BJ (cell line): ENCODE measurements at regions not wholly inside any gene's neighbourhood (a gene's known extent, or its start where the extent isn't known, plus 50 kb on each side); places are given as distances from the start of the nearest gene placed in this dataset.

Experiments used
- CTCF ChIA-PET: fragments of 350-600 bp; formaldehyde crosslinking; extraction: SDS; loops from one replicate; lab custom pipeline; 2021; ENCODE audit warnings: antibody characterized with exemption, inconsistent platforms; lab: Yijun Ruan, JAX
- POLR2A ChIA-PET: fragments of 300-600 bp; sonication (Branson Sonifier 250); formaldehyde crosslinking; extraction: SDS; loops from one replicate; lab custom pipeline; 2021; ENCODE audit warnings: antibody characterized with exemption; lab: Charles Lee
- DNase-seq: peaks from one replicate; pipeline ENCODE4 v3.0.0-alpha.2; 2011; ENCODE audit warnings: low read depth
- H3K27me3 ChIP-seq: 2 replicates; pipeline ENCODE4 v1.6.0; 2011; ENCODE audit warnings: low read length; ENCODE audit not compliant: control insufficient read depth, insufficient read depth
- H3K36me3 ChIP-seq: 2 replicates; pipeline ENCODE4 v1.5.1; 2011; ENCODE audit warnings: low read length; ENCODE audit not compliant: control insufficient read depth, insufficient read depth
- H3K4me3 ChIP-seq: 2 replicates; pipeline ENCODE4 v1.5.1; 2011; ENCODE audit warnings: low read depth, mild to moderate bottlenecking, control low read depth, low read length
- CTCF ChIP-seq: IDR thresholded peaks from 2 replicates; pipeline ENCODE4 v1.5.1; 2011; ENCODE audit warnings: low read depth, mild to moderate bottlenecking, control low read depth, inconsistent platforms, low read length, moderate library complexity; ENCODE audit not compliant: insufficient read depth

DNA sequence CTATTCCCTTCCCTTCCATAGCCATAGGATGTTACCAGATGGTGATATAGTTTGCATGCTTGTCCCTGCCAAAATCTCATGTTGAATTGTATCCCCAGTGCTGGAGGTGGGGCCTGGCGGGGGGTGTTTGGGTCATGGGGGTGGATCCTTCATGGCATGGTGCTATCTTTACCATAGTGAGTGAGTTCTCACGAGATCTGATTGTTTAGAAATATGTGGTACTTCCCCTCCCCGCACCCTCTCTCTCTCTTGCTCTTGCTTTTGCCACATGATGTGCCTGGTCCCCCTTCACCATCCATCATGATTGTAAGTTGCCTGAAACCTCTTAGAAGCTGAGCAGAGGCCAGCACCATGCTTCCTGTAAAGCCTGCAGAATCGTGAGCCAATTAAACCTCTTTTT lies 181.3 kb downstream of the CAND1 start:
- H3K4me3 ChIP-seq: no peak overlapping the region
- no peak for TF ChIP-seq CTCF
- no peaks in the 10 kb centered on the region for H3K36me3 ChIP-seq
- no peaks in the 10 kb centered on the region; the same call in 1 of the 2 replicates for H3K27me3 ChIP-seq
- DNase-seq: no peak
- ChIA-PET POLR2A (no interaction called here), CTCF (interaction anchor here (1.5 kb wide), 1 partner anchor 9 kb away, joined by 4 read pairs; no protein-coding TSS in a partner anchor)

DNA sequence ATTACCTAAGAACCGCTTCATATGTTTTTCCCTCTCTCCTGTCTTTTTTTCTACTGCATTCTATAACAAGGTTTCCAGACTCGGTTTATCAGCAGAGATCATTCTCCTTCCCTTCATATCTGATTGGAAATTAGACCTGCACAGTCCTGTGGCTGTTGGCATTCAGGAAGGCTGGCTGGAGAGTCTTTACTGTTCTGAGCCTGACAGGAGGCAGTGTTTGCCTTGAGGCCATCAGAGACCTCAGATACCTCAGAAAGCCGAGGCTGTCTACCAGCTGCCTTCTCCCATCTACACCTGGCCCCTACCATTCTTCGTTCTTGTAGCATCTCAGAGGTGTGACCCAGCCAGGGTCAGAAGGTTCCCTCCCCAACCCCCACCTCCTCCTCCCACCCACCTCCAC lies 182.0 kb downstream of the CAND1 start:
- no peak for DNase-seq
- no peak for TF ChIP-seq CTCF
- ChIA-PET POLR2A (no interaction called here), CTCF (interaction anchor here (0.7 to 1.5 kb wide), 2 partner anchors 10 to 95 kb away, joined by 4 read pairs; no protein-coding TSS in a partner anchor)
- Histone ChIP-seq H3K36me3 (no peaks in the 10 kb centered on the region), H3K27me3 (no peaks in the 10 kb centered on the region; the same call in 1 of the 2 replicates), H3K4me3 (no peak overlapping the region)

DNA sequence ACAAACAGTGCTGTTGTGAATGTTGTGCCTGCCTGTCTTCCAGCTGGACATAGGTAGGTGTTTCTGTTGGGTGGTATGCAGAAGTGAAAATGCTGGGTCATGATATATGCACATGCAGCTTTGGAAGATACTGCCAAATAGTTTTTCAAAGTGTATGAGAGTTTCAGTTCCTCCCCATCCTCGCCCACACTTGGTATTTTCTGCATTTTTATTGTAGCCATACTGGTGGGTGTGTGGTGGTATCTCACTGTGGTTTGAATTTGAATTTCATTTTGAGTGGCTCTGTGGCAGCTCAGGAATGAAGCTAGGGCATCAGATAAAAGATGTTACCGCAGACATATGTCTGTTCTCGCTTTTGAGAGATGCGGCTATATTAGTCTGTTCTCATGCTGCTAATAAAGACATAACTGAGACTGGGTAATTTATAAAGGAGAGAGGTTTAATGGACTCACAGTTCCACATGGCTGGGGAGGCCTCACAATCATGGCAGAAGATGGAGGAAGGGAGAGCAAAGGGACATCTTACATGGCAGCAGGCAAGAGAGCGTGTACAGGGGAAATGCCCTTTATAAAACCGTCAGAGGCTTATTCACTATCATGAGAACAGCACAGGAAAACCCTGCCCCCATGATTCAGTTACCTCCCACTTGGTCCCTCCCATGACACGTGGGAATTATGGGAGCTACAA lies 183.1 kb downstream of the CAND1 start:
- CTCF ChIA-PET: interaction anchor here (0.7 to 1.5 kb wide), 2 partner anchors 11 to 96 kb away, joined by 4 read pairs; no protein-coding TSS in a partner anchor
- DNase-seq: no peak
- POLR2A ChIA-PET: no interaction called here
- Histone ChIP-seq H3K27me3 (no peaks in the 10 kb centered on the region), H3K36me3 (no peaks in the 10 kb centered on the region), H3K4me3 (no peak overlapping the region)
- TF ChIP-seq CTCF: no peak

DNA sequence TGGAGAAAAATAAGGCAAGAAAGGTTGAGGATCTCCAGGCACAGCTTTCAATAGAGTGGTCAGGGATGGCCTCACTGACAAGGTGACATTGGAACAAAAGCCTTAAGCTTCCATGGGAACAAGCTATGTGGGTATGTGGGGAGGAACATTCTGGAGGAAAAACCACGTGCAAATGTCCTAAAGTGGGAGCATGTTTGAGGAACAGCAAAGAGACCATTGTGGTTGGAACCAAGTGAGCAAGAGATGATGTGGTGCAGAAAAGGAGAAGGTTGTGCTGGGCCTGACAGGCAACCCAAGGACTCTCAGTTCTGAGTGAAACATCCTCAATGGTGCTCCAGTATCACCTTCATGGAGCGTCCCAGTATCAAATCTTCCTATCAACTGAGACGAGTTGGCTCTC lies 184.0 kb downstream of the CAND1 start:
- H3K4me3 ChIP-seq: no peak overlapping the region
- ChIA-PET POLR2A (no interaction called here), CTCF (interaction anchor here (0.6 kb wide), 1 partner anchor 16 kb away, joined by 3 read pairs; no protein-coding TSS in a partner anchor)
- no peak for TF ChIP-seq CTCF
- DNase-seq: no peak
- H3K27me3 ChIP-seq: no peaks in the 10 kb centered on the region
- H3K36me3 ChIP-seq: no peaks in the 10 kb centered on the region

DNA sequence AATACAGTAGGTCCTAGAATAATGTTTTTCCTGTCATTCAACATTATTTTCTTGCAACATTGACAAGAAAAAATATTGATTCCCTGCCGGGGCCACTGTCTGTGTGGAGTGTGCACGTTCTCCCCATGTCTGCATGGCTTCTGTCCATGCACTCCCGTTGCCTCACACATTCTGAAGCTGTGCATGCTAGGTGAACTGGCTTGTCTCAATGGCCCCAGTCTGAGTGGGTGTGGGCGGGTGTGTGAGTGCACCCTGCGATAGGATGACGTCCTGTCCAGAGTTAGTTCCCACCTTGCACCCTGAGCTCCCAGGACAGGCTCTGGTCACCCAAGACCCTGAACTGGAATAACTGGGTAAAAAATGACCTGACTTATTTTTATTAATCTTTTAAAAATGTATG lies 186.1 kb downstream of the CAND1 start:
- POLR2A ChIA-PET: interaction anchor here (0.7 kb wide), 1 partner anchor 193 kb away, joined by 4 read pairs; the partner anchor contains the start of gene DYRK2

More for the DNA sequence above, 186.1 kb downstream of the CAND1 start:
- no peaks in the 10 kb centered on the region for H3K27me3 ChIP-seq
- TF ChIP-seq CTCF: no peak
- H3K4me3 ChIP-seq: no peak overlapping the region
- CTCF ChIA-PET: interaction anchor here (1.0 kb wide), 1 partner anchor 14 kb away, joined by 4 read pairs; no protein-coding TSS in a partner anchor
- no peak for DNase-seq
- H3K36me3 ChIP-seq: no peaks in the 10 kb centered on the region
